KMS-11 (cell line): ENCODE measurements at regions not wholly inside any gene's neighbourhood (a gene's known extent, or its start where the extent isn't known, plus 50 kb on each side); places are given as distances from the start of the nearest gene placed in this dataset.
"Not testable (repeated sequence)": the region's sequence is repeated elsewhere in the genome, so short reads cannot be mapped to it uniquely, and the experiment has no call there.

ENCODE experiments used
- H2AFZ ChIP-seq: fragments of 200-600 bp; sonication (generic); 2 replicates; pipeline ENCODE4 v1.6.1; 2016; ENCODE audit warnings: antibody characterized with exemption, mixed run types, low read depth
- H3K27ac ChIP-seq: fragments of 200-600 bp; sonication (generic); 2 replicates; pipeline ENCODE4 v1.6.1; 2016; ENCODE audit warnings: mild to moderate bottlenecking, mixed run types
- H3K27me3 ChIP-seq: fragments of 200-600 bp; sonication (generic); 2 replicates; pipeline ENCODE4 v1.6.1; 2017; ENCODE audit warnings: mild to moderate bottlenecking, low read depth, mixed run types, moderate library complexity; ENCODE audit not compliant: insufficient read depth
- H3K36me3 ChIP-seq: fragments of 200-600 bp; sonication (generic); 2 replicates; pipeline ENCODE4 v1.6.1; 2017; ENCODE audit warnings: mild to moderate bottlenecking, mixed run types; ENCODE audit not compliant: insufficient read depth
- H3K4me1 ChIP-seq: fragments of 200-600 bp; sonication (generic); 2 replicates; pipeline ENCODE4 v1.6.1; 2016; ENCODE audit warnings: mild to moderate bottlenecking, low read depth, mixed run types; ENCODE audit not compliant: poor library complexity, severe bottlenecking
- H3K4me2 ChIP-seq: fragments of 200-600 bp; sonication (generic); 2 replicates; pipeline ENCODE4 v1.7.0; 2016; ENCODE audit warnings: mild to moderate bottlenecking, mixed run types
- H3K4me3 ChIP-seq: fragments of 200-600 bp; sonication (generic); IDR thresholded peaks from 2 replicates; pipeline ENCODE4 v1.6.1; 2017; ENCODE audit warnings: low read depth, low read length, mixed read lengths; ENCODE audit not compliant: insufficient read depth
- H3K79me2 ChIP-seq: fragments of 200-600 bp; sonication (generic); 2 replicates; pipeline ENCODE4 v1.6.1; 2016; ENCODE audit warnings: low read depth, mixed run types; ENCODE audit not compliant: insufficient read depth
- H3K9ac ChIP-seq: fragments of 200-600 bp; sonication (generic); 2 replicates; pipeline ENCODE4 v1.6.1; 2016; ENCODE audit warnings: mild to moderate bottlenecking, mixed run types
- H4K20me1 ChIP-seq: fragments of 200-600 bp; sonication (generic); 2 replicates; pipeline ENCODE4 v1.6.1; 2016; ENCODE audit warnings: mild to moderate bottlenecking, mixed run types; ENCODE audit not compliant: insufficient read depth
- CTCF ChIP-seq: fragments of 200-600 bp; sonication (generic); conservative IDR thresholded peaks from 2 replicates; pipeline ENCODE4 v1.6.1; 2017; ENCODE audit warnings: low read depth, mild to moderate bottlenecking, antibody characterized with exemption, low read length, moderate library complexity, mixed read lengths

GRCh38 chr5:25515525-25515924, 870.7 kb upstream of the CDH10 start:
- Histone ChIP-seq H3K4me1 (no peaks in the 10 kb centered on the region), H3K36me3 (no peaks in the 10 kb centered on the region), H3K9ac (no peak overlapping the region), H3K4me2 (no peak overlapping the region), H3K79me2 (no peaks in the 10 kb centered on the region), H3K4me3 (no peak overlapping the region), H2AFZ (no peak overlapping the region), H4K20me1 (no peaks in the 10 kb centered on the region), H3K27me3 (no peaks in the 10 kb centered on the region), H3K27ac (no peak overlapping the region)
- no peak for TF ChIP-seq CTCF

DNA sequence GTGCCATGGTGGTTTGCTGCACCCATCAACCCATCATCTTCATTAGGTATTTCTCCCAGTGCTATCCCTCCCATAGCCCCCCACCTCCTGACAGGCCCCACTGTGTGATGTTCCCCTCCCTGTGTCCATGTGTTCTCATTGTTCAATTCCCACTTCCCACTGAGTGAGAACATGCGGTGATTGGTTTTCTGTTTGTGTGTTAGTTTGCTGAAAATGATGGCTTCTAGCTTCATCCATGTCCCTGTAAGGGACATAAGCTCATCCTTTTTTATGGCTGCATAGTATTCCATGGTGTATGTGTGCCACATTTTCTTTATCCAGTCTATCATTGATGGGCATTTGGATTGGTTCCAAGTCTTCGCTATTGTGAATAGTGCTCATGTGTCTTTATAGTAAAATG, 865.9 kb upstream of the CDH10 start:
- not testable (repeated sequence) for H2AFZ ChIP-seq, H3K79me2 ChIP-seq, H3K9ac ChIP-seq, H4K20me1 ChIP-seq, H3K27me3 ChIP-seq, H3K4me3 ChIP-seq, H3K4me1 ChIP-seq, H3K27ac ChIP-seq, H3K4me2 ChIP-seq, H3K36me3 ChIP-seq

DNA sequence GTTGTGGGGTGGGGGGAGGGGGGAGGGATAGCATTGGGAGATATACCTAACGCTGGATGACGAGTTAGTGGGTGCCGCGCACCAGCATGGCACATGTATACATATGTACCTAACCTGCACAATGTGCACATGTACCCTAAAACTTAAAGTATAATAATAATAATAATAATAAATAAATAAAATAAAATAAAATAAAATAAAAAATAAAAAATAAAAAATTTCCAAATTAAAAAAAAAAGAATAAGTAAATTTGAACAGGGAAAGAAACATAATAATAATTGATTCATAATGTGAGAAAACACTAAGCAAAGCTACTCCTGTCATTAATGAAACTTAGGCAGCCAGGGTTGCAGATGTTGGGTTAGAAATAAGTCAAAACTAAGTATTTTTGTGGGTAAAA, 863.2 kb upstream of the CDH10 start:
- not testable (repeated sequence) for H3K36me3 ChIP-seq, H2AFZ ChIP-seq, H3K27me3 ChIP-seq, H3K4me3 ChIP-seq, H3K79me2 ChIP-seq, H3K27ac ChIP-seq, H3K4me2 ChIP-seq, H3K9ac ChIP-seq, H4K20me1 ChIP-seq, H3K4me1 ChIP-seq

- Histone ChIP-seq H3K27ac (no peak overlapping the region), H4K20me1 (no peaks in the 10 kb centered on the region), H2AFZ (no peak overlapping the region)
Measured at GRCh38 chr5:25500635-25501034, 855.9 kb upstream of the CDH10 start.

DNA sequence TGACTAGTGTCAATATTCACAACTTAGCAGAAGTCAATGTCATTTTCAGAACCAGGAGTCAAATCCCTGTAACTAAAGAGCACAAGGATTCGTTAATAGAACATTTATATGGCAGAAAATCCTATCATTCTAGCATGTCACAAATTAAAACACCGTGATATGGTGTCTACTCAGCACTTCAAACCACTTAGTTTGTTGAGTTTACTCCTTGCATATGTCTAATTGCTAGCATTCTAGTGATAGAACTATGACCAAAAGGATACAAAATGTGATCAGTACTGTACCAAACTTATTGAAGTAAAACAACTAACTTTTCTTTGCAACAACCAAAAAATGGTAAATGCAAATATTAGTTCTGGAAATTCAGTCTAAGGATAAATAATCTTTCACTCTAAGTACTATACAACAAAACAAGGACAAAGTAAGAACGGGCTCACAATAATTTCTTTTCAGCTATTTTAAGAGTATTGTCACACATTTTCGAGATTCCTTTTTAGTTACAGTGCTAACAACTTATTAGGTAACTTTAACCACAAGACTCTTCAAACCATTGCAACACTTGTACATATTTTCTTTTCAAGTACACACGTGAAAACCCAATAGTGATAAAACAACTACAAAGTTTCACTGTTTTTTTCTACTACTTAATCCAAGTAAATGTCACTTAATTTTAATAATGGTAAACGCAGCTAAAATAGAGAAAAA, 845.2 kb upstream of the CDH10 start:
- Histone ChIP-seq H3K4me3 (no peak overlapping the region), H4K20me1 (no peaks in the 10 kb centered on the region), H3K4me1 (no peaks in the 10 kb centered on the region), H3K4me2 (no peak overlapping the region), H2AFZ (no peak overlapping the region), H3K79me2 (no peaks in the 10 kb centered on the region), H3K27ac (no peak overlapping the region), H3K9ac (no peak overlapping the region), H3K36me3 (no peaks in the 10 kb centered on the region), H3K27me3 (no peaks in the 10 kb centered on the region)
- no peak for TF ChIP-seq CTCF

More at GRCh38 chr5:25500635-25501034, 855.9 kb upstream of the CDH10 start:
- H3K4me3 ChIP-seq = no peak overlapping the region
- no peaks in the 10 kb centered on the region for H3K27me3 ChIP-seq
- H3K4me1 ChIP-seq = no peaks in the 10 kb centered on the region
- no peak for TF ChIP-seq CTCF
- no peaks in the 10 kb centered on the region for H3K79me2 ChIP-seq
- no peak overlapping the region for H3K4me2 ChIP-seq
- H3K9ac ChIP-seq = no peak overlapping the region
- H3K36me3 ChIP-seq = no peaks in the 10 kb centered on the region
